HG02970 (cell line): ENCODE measurements at regions not wholly inside any gene's neighbourhood (a gene's known extent, or its start where the extent isn't known, plus 50 kb on each side); places are given as distances from the start of the nearest gene placed in this dataset.
"Not testable (repeated sequence)": the region's sequence is repeated elsewhere in the genome, so short reads cannot be mapped to it uniquely, and the experiment has no call there.

ENCODE experiments used
- ATAC-seq: cut with Tn5 transposase; IDR thresholded peaks from one replicate; pipeline ENCODE4 v1.9.1; 2021; ENCODE audit warnings: mild to moderate bottlenecking, moderate library complexity, moderate number of reproducible peaks; ENCODE audit not compliant: unreplicated experiment, low FRiP score

DNA sequence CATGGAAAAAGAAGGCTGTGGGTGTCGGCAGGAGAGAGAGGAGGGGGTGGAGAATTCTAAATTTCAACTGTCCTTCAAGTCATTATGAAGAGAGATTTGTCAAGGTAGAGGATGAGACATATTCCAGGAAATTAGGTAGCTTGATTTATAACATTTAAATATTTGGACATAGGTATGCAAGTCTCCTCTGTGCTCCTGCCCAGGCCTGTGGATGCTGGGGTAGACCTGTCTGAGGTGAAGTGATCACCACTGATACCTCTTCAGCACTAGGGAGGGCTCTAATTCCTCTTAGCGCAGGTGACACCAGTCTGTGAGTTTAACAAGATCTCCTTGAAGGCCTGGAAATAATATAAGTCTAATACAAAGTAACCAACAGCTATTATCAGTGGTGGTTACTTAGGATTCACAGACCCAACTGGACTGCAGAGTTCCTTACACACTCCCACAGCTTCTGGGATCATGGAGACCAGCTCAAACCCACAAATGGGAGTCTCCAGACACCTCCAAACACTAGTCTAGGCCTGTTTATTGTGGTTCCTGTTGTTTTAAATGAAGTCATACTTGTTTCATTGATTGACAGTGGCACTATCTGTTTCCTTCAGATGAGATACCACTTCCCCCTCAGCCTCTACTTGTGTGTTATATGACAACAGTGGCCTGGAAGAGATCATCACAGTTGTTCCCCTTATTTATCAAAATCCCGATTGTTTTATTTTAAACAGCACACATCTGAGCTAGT, 104.1 kb upstream of the ITPRID2 start:
- ATAC-seq, result no peak

DNA sequence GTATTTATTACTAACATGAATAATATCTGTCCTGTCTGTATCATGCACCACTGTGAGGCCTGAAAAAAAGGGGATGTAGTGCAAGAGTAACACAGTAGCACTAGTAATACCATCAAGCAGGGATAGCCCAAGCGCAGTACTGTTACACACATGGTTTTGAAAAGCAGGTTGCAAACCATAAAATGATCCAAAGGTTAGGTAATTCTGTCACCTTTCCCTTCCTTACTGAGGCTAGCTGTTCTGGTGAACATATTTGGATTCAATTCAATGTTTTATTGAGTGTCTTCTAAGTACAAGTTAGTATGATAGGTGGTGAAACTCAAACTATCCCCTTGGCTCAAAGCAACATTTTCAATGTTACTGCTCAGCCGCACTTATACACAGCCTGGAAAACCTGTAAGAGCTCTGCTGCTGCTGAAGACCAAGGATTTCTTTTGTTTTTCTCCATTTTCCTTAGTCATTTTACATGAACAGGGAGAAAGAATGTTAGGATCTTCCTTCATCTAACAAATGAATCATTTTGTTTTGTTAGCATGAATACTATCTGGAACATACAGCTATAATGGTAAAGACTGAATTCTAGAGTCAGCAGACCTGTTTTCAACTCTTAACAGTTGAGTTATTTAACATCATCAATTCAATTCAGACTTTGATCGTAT, 102.5 kb upstream of the ITPRID2 start:
- no peak for ATAC-seq

DNA sequence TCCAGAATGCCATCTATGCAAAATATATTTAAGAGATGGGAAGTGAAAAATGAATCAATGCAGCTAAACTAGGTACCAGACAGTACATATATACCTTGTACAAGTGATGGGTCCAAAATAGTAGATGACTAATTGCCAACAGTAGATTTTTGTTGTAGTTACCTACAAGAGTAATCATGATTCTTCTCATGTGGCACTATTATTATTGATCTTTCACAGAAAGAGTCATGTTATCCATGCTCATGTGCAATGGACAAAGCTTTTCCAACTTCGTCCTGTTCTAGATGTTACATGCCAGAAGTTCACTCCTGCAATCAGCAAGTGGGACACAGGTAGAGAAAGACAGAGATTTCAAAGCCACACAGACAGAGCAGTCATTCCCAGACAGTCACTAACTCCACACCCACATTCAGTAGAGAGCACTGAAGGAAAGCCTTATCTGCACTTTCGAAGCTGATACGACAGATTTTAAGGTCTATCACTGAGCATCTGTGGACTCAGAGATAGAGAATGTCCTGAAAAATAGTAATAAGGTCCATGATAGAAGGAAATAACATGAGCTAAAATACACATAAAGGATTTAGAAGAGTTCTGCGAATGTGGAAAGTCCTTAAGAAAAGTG, 101.6 kb upstream of the ITPRID2 start:
- no peak for ATAC-seq

DNA sequence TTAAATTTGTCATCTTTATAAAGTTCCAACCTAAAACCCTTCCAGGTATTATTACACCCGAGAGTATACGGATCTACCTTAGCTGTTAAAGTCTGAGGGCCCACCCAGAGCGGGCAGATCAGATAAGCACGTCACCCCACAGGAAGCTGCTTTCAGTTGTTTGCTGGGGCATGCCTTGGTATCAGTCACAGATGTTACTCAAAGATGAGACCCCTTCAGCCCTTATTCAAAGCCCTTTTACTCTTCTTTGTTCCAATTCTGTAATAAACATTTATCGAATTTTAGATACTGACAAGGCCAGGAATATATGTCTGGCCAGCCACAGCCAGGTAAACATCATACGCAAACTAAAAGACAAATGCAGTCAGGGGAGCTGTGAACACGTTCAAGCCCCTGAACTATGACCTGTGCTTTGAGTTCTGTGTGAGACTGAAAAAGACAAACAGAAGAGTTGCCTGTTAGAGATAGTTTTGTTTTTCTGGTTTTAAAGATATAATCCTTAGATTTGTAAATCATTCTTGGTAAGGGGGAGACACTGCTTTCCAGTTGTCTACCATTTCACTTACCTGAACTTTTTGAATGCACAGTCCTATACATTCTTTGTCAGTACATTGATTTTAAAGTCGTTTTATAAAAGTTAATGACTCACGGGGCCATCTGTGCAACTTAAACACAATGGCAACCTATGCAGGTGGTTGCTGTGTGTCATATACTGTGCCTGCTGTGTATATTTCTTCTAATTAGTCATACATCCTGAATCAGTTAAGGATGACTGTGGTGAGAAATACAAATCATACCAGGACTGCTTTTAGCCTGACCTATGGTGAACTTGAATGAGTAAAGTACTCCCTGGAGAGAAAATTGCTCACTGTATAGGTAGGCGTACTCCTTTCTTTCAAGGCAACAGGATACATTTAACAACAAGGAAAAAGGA, 100.5 kb upstream of the ITPRID2 start:
- ATAC-seq, result peak; percentile 98

DNA sequence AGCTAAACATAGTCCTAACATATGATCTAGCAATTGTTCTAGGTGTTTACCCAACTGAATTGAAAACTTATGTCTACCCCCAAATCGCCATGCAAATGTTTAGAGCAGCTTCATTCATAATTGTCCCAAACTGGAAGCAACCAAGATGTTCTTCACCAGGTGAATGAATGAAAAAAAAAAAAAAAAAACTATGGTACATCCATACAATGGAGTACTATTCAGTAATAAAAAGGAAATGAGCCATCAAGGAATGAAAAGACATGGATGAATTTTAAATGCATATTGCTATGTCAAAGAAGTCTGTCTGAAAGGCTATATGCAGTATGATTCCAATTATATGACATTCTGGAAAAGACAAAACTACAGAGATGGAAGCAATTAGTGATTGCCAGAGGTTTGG, 98.6 kb upstream of the ITPRID2 start:
- no peak for ATAC-seq

DNA sequence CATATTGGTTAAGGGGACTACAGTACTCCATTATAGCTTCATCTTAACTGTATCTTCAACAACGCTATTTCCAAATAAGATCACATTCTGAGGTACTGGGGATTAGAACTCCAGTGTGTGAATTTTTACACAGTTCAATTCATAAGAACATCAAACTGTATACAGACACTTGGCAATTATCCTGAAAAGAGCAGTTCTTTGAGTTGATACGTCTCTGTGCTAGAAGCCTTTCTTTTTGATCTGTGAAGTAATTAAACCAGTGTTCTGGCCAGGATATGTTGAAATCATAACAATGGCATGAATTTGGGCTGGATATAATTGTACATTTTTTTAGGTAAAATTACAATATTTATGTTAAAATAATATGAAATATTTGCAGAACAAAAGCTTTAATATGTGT, 93.5 kb upstream of the ITPRID2 start:
- ATAC-seq, result no peak

DNA sequence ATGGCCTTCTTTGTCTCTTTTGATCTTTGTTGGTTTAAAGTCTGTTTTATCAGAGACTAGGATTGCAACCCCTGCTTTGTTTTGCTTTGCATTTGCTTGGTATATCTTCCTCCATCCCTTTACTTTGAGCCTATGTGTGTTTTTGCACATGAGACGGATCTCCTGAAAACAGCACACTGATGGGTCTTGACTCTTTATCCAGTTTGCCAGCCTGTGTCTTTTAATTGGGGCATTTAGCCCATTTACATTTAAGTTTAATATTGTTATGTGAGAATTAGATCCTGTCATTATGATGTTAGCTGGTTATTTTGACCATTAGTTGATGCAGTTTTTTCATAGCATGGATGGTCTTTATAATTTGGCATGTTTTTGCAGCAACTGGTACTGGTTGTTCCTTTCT, 89.2 kb upstream of the ITPRID2 start:
- not testable (repeated sequence) for ATAC-seq

DNA sequence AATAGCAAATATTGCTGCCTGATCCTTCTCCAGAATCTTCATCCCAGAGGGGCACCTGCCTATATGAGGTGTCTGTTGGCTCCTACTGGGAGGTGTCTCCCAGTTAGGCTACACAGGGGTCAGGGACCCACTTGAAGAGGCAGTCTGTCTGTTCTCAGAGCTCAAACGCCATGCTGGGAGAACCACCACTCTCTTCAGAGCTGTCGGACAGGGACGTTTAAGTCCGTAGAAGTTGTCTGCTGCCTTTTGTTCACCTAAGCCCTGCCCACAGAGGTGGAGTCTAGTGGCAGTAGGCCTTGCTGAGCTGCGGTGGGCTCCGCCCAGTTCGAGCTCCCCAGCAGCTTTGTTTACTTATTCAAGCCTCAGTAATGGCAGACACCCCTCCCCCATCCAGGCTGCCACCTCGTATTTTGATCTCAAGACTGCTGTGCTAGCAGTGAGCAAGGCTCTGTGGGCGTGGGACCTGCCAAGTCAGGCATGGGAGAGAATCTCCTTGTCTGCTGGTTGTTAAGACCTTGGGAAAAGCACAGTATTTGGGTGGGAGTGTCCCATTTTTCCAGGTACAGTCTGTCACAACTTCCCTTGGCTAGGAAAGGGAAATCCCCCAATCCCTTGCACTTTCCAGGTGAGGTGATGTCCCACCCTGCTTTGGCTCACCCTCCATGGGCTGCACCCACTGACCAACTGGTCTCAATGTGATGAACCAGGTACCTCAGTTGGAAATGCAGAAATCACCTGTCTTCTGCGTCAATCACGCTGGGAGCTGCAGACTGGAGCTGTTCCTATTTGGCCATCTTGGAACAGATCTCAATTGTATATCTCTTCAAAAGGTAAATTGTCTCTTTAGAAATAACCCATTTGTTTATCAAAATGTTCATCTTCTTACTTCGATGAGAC, 87.4 kb upstream of the ITPRID2 start:
- ATAC-seq, result not testable (repeated sequence)

DNA sequence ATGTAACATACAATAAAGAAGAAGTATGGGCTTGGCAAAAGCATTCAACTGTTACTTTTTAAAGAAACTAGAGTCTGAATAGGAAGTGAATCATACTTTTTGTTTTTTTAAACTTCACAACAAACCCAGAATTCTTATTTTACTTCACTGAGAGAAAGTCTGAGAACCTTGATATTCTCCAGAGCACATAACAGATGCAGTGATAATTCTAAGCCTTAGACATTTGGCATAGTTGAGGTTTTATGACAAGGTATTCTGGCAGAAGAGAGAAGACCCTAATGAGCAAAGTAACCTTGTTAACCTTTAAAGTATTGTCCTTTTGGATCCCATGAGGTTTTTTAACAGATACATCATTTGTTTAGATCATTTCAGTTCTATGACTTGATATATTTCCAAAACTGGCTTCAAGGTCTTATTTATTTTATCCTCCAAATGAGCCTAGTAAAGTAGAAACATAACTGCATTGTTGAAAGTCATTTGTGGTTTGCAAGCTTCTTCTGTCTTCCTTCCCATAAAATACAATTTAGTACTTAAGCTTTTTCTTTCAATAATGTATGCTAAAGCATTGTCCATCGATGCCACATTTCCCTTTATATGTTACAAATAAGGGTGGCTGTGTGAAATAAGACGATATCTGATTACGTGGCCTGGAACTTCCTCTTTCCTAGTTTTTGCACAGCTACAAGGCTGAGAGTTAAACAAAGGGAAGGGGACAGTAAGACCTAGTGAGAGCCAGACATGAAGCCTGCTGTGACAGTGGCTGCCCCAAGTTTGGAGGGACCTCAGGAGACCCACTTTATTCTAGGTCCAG, 86.1 kb upstream of the ITPRID2 start:
- no peak for ATAC-seq

DNA sequence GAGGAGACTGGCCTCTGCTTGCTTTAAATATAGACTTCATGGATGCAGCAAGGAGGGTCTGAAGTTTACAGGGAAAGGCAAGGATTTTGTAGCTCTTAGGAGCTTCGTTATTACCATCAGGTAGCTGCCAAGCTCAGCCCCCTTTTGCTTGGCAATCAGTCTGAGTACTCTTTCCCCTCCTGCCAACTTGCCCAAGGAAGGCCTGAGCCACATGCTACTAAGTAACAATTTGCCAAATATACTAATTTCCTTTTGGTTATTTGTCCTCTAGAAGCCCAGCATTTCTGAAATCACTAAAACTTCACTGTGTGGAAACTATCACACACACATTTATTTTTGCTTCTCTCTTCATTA, 85.5 kb upstream of the ITPRID2 start:
- no peak for ATAC-seq

DNA sequence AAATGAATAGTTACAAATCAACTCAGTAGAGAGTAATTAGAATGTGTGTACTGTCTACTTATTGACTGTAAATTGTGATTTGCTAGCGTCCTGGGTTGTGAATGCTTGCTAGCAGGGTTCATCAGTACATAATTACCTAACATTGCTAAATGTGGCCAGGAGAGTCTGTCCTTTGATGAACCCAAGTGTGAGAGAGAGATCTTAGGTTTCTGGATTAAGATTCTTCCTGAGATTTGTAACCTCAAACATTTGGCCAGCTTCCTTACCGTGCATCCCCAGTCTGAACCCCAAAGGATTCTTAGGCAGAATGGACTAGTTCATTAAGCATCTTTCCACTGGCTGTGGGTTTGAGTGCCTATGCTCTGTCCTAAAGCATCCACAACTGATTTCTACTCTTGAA, 84.0 kb upstream of the ITPRID2 start:
- no peak for ATAC-seq

DNA sequence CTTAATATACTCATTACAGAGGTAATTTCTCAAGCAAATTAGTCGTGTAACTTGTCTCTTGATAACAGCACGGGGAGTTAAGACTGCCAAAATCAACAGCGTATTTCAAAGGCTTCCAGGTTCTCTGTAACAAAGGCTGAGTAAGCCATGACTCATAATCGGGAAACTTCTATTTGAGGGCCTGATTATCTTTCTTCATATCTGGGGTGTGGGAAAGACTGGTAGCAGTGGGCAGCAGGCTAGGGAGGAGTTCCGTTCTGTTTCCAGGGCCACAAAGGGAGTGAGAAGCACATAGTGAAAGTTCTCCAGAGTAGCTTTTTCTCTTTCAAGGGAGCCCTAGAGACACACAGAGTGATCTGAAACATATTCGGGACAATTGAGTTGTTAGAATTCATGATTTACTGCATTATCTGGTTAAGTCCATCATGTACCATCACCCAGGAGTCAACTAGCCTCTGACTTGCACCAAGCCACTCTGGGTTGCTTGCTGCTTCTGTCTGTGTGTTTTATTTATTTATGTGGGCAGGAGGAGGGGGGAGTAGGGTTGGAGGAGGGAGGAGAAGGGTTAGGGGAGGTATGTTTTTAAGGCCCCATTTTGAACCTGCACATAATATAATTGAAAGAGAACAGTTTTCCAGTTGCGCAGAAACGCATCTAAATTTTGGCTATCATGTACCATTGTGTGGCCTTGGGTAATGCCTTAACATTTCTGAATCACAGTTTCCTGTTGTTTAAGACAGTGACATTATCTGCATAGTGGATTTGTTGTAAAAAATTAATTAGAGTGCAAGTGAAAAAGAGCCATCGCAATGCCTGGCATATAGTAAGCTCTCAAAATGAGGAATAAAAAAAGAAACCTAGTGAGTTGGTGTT, 80.5 kb upstream of the ITPRID2 start:
- no peak for ATAC-seq

DNA sequence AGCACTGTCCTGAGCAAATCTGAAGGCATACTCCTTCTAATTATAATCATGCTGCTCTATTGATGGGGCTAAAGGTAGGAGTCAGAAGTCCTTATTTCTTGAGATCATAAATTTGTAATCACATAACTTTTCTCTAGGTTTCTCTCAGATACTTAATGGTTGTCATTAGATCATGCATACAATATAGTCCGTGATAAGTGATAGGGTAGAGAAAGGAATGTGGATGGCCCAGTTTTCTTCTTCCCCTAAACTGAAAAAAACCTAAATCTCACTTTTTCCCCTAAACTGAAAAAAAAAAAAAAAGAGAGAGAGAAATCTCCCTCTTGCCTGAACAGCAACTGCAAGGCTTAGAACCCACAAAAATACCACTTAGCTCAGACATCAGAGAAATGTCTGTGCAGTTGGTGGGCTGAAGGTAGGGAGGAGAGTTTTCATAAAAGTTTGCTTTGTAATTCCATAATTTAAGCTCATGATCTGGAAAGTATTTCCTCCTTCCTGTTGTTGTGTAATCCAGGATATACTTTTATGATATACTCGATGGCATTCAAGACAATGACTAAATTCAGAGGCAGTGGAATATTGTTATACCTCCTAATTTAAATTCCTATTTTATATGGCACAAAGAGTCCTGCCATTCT, 79.3 kb upstream of the ITPRID2 start:
- no peak for ATAC-seq

DNA sequence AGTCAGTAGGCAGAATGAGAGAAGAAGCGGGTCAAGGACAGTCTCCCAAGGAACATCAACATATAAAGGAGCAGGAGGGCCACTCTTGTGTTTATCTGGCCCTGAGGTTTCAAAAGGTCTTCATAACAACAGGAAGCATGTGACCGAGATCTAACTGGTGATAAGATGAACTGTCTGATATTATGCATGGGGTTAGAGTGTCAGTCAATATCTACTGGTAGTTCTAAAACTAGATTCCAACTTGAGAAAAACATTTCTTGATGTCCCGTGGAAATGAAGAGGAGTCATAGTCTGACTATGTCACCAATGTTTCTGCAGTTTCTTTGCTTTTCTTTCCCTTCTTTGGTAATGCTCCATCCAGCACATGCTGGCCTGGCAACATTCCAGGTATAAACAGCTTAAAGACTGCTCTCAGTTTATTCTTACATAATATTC, 77.5 kb upstream of the ITPRID2 start:
- no peak for ATAC-seq

DNA sequence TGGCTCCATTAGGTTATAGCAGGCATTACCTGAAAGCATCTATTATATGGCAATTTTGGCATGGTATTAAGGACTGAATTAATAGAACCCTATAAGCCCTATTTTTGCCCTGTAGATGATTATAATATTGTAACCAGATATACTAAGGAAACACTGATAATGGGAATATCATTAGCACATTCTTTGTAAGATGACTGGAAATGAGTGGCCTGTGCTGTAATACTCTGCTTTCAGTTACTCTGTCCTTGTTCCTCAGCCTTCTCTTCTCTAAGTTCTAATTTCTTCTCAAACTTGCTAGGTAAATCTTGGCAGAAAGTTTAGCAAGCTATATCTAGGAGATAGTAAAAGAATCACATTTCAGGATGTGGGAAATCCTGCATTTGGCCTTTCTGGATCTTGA, 74.0 kb upstream of the ITPRID2 start:
- ATAC-seq, result no peak

DNA sequence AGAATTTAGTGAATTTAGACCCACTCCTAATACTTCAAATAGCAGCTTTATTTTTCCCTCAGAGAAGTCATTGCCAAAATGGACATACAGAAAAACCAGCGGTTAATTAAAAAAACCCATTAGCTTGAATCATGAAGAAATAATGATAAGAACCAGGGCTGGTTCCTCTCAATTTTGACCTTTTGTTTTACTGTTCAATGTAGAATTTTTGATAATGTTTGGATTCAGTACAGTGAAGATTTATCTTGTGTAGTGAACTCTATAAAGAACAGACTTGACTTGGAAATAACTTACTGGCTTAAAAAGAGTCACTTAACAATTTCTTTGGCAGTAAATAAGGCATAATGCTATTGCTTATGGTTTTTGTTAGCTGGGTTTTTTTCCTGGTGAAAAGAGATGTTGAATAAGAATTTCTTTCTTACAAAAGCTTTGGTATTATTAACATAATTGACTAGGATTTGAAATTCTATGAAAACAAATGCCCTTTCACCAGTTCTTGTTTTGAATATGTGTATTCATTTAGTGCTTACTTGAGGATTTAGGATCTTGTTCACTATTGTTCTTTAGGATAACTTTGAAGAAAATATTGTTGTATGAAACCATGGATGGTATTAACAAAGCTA, 73.4 kb upstream of the ITPRID2 start:
- ATAC-seq, result no peak

DNA sequence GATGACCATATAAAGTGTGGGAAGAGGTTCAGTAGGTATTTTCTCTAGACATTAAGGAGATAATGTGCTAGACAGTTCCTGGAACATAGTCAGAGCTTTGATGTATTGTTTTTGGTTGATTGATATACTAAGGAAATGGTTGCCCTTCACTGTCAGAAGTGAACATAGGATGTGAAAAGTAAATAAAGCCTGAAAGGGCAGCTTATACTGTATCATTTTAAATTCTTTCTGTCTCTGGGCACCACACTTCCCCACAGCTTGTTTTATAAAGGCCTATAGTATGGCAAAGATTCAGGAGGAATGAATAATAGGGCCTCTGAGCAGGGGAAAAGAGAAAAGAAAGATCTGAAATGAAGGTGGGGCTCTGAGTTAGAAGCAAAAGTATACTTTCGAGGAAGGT, 72.7 kb upstream of the ITPRID2 start:
- ATAC-seq, result no peak
